H9 (cell line): ENCODE measurements at regions not wholly inside any gene's neighbourhood (a gene's known extent, or its start where the extent isn't known, plus 50 kb on each side); places are given as distances from the start of the nearest gene placed in this dataset.

Experiments used
- DNase-seq: peaks from one replicate; pipeline ENCODE4 v3.0.0-alpha.2; 2017
- H2AFZ ChIP-seq: one replicate; pipeline ENCODE4 v1.6.1; 2013; ENCODE audit warnings: mild to moderate bottlenecking, low read length, control low read depth, moderate library complexity
- H2AK5ac ChIP-seq: 2 replicates; pipeline ENCODE4 v1.6.1; 2013; ENCODE audit warnings: low read length, control low read depth, mixed read lengths; ENCODE audit not compliant: insufficient read length
- H2BK120ac ChIP-seq: one replicate; pipeline ENCODE4 v1.6.1; 2013; ENCODE audit warnings: low read depth, mild to moderate bottlenecking, low read length, control low read depth, inconsistent platforms; ENCODE audit not compliant: poor library complexity, severe bottlenecking
- H2BK12ac ChIP-seq: 2 replicates; pipeline ENCODE4 v1.6.1; 2013; ENCODE audit warnings: low read length, control low read depth, mixed read lengths, low read depth; ENCODE audit not compliant: insufficient read length
- H2BK15ac ChIP-seq: 2 replicates; pipeline ENCODE4 v1.6.1; 2013; ENCODE audit warnings: low read depth, low read length, control low read depth
- H2BK20ac ChIP-seq: one replicate; pipeline ENCODE4 v1.6.1; 2013; ENCODE audit warnings: low read depth, mild to moderate bottlenecking, low read length, control low read depth, inconsistent platforms; ENCODE audit not compliant: poor library complexity, severe bottlenecking
- H2BK5ac ChIP-seq: 2 replicates; pipeline ENCODE4 v1.6.1; 2013; ENCODE audit warnings: low read length, control low read depth, mixed read lengths; ENCODE audit not compliant: insufficient read length
- H3K14ac ChIP-seq: 2 replicates; pipeline ENCODE4 v1.6.1; 2013; ENCODE audit warnings: low read length, control low read depth; ENCODE audit not compliant: insufficient read depth
- H3K18ac ChIP-seq: 2 replicates; pipeline ENCODE4 v1.6.1; 2013; ENCODE audit warnings: low read depth, mild to moderate bottlenecking, mixed read lengths, low read length, control low read depth; ENCODE audit not compliant: insufficient read length
- H3K23ac ChIP-seq: 2 replicates; pipeline ENCODE4 v1.6.1; 2013; ENCODE audit warnings: low read length, control low read depth, mixed read lengths, low read depth; ENCODE audit not compliant: insufficient read length
- H3K23me2 ChIP-seq: 2 replicates; pipeline ENCODE4 v1.6.1; 2013; ENCODE audit warnings: low read depth, mild to moderate bottlenecking, mixed read lengths, low read length, control low read depth; ENCODE audit not compliant: insufficient read length, poor library complexity, severe bottlenecking
- H3K27ac ChIP-seq: 2 replicates; pipeline ENCODE4 v1.5.1; 2013; ENCODE audit warnings: low read length, control low read depth, mixed read lengths, low read depth; ENCODE audit not compliant: insufficient read length
- H3K27me3 ChIP-seq: 2 replicates; pipeline ENCODE4 v1.6.1; 2013; ENCODE audit warnings: low read length, control low read depth, inconsistent platforms; ENCODE audit not compliant: insufficient read depth
- H3K4ac ChIP-seq: 2 replicates; pipeline ENCODE4 v1.6.1; 2013; ENCODE audit warnings: low read depth, mild to moderate bottlenecking, control low read depth, inconsistent platforms, low read length, moderate library complexity
- H3K4me1 ChIP-seq: 2 replicates; pipeline ENCODE4 v1.6.1; 2013; ENCODE audit warnings: low read length, control low read depth, inconsistent platforms; ENCODE audit not compliant: insufficient read depth
- H3K4me2 ChIP-seq: 2 replicates; pipeline ENCODE4 v1.6.1; 2013; ENCODE audit warnings: low read length, control low read depth, mixed read lengths; ENCODE audit not compliant: insufficient read length, insufficient read depth
- H3K56ac ChIP-seq: 2 replicates; pipeline ENCODE4 v1.6.1; 2013; ENCODE audit warnings: low read depth, mild to moderate bottlenecking, mixed read lengths, low read length, control low read depth; ENCODE audit not compliant: insufficient read length
- H3K79me1 ChIP-seq: 2 replicates; pipeline ENCODE4 v1.6.1; 2013; ENCODE audit warnings: low read depth, mild to moderate bottlenecking, moderate library complexity, low read length, control low read depth, inconsistent platforms; ENCODE audit not compliant: insufficient read depth, poor library complexity, severe bottlenecking
- H3K79me2 ChIP-seq: 2 replicates; pipeline ENCODE4 v1.6.1; 2013; ENCODE audit warnings: low read length, control low read depth, inconsistent platforms; ENCODE audit not compliant: insufficient read depth
- H3K9ac ChIP-seq: 2 replicates; pipeline ENCODE4 v1.6.1; 2013; ENCODE audit warnings: low read length, control low read depth, mixed read lengths; ENCODE audit not compliant: insufficient read length; ENCODE audit errors: extremely low read depth
- H3K9me3 ChIP-seq: one replicate; pipeline ENCODE4 v1.6.1; 2013; ENCODE audit warnings: low read depth, low read length, inconsistent platforms; ENCODE audit not compliant: control insufficient read depth
- H3T11ph ChIP-seq: one replicate; pipeline ENCODE4 v1.6.1; 2013; ENCODE audit warnings: mild to moderate bottlenecking, low read length, control low read depth, inconsistent platforms
- H4K20me1 ChIP-seq: one replicate; pipeline ENCODE4 v1.6.1; 2013; ENCODE audit not compliant: control insufficient read depth, insufficient read length, insufficient read depth
- H4K5ac ChIP-seq: 2 replicates; pipeline ENCODE4 v1.6.1; 2013; ENCODE audit warnings: low read depth, mild to moderate bottlenecking, mixed read lengths, low read length, control low read depth; ENCODE audit not compliant: insufficient read length
- H4K8ac ChIP-seq: replicated peaks from 2 replicates; pipeline ENCODE4 v1.6.1; 2013; ENCODE audit warnings: low read length, control low read depth, mixed read lengths, low read depth; ENCODE audit not compliant: insufficient read length
- H4K91ac ChIP-seq: 2 replicates; pipeline ENCODE4 v1.6.1; 2013; ENCODE audit warnings: low read depth, mild to moderate bottlenecking, moderate library complexity, mixed read lengths, low read length, control low read depth; ENCODE audit not compliant: insufficient read length
- H3K27ac Mint-ChIP-seq, 3 experiments: 2 replicates in 2 of 3; 3 replicates in 1 of 3; pipeline ENCODE4 v1.8.0; 2020 to 2021; ENCODE audit warnings: mixed read lengths in 3 of 3, mild to moderate bottlenecking in 1 of 3, moderate library complexity in 1 of 3
- H3K27me3 Mint-ChIP-seq: 2 replicates; pipeline ENCODE4 v1.8.0; 2021; ENCODE audit warnings: low read depth, mild to moderate bottlenecking, moderate library complexity, mixed read lengths
- H3K36me3 Mint-ChIP-seq, 3 experiments: 2 replicates in 2 of 3; 3 replicates in 1 of 3; pipeline ENCODE4 v1.8.0; 2020 to 2021; ENCODE audit warnings: low read depth in 3 of 3, mixed read lengths in 3 of 3; ENCODE audit not compliant: insufficient read depth in 1 of 3
- H3K4me1 Mint-ChIP-seq, 2 experiments: 2 replicates each; pipeline ENCODE4 v1.8.0; 2020; ENCODE audit warnings: mixed read lengths in 2 of 2
- H3K4me3 Mint-ChIP-seq, 2 experiments: 2 replicates in 1 of 2; 3 replicates in 1 of 2; pipeline ENCODE4 v1.8.0; 2020 to 2021; ENCODE audit warnings: mild to moderate bottlenecking in 2 of 2, mixed read lengths in 2 of 2, moderate library complexity in 1 of 2
- H3K9me3 Mint-ChIP-seq, 2 experiments: 2 replicates in 1 of 2; 3 replicates in 1 of 2; pipeline ENCODE4 v1.8.0; 2020; ENCODE audit warnings: mild to moderate bottlenecking in 2 of 2, mixed read lengths in 2 of 2, moderate library complexity in 1 of 2
- CTCF ChIP-seq: fragments of 200-600 bp; sonication (generic); conservative IDR thresholded peaks from 3 replicates; pipeline ENCODE4 v1.8.0; 2021; ENCODE audit warnings: antibody characterized with exemption, mild to moderate bottlenecking
- WGBS: extraction: QIAGEN DNeasy Blood & Tissue Kit; methylation state at CpG from one replicate; pipeline ENCODE4 v1.1.7; 2013; ENCODE audit warnings: missing lambda C conversion rate, low lambda C conversion rate, mixed read lengths; ENCODE audit not compliant: insufficient read length; ENCODE audit errors: extremely low coverage; 5-methylcytosine and 5-hydroxymethylcytosine counted together

GRCh38 chr13:84784443-84785153 is 902.3 kb upstream of the SLITRK1 start:
- no peak overlapping the region for H4K8ac ChIP-seq
- no peaks in the 10 kb centered on the region for H4K20me1 ChIP-seq
- peaks cover 2% of the 10 kb centered on the region in 2 experiments; a peak in 2 of 4 replicates for H3K4me1 Mint-ChIP-seq
- no peak overlapping the region for H3K23ac ChIP-seq
- peaks cover 11 to 15% of the 10 kb centered on the region in 2 experiments; a peak in 4 of 5 replicates for H3K9me3 Mint-ChIP-seq
- H3K27me3 Mint-ChIP-seq: no peaks in the 10 kb centered on the region
- no peaks in the 10 kb centered on the region for H3K79me2 ChIP-seq
- H3T11ph ChIP-seq: no peak overlapping the region
- H3K4ac ChIP-seq: no peak overlapping the region
- H2BK5ac ChIP-seq: no peak overlapping the region
- H2AK5ac ChIP-seq: no peak overlapping the region
- H2BK12ac ChIP-seq: no peak overlapping the region
- peaks cover 6 to 15% (median 7%) of the 10 kb centered on the region in 3 experiments; a peak in 6 of 7 replicates for H3K36me3 Mint-ChIP-seq
- no peak overlapping the region for H3K4me3 Mint-ChIP-seq
- H4K91ac ChIP-seq: no peak overlapping the region
- no peaks in the 10 kb centered on the region for H3K27me3 ChIP-seq
- H2BK15ac ChIP-seq: no peak overlapping the region
- DNase-seq: no peak
- no peaks in the 10 kb centered on the region for H3K79me1 ChIP-seq
- H3K4me2 ChIP-seq: no peak overlapping the region
- TF ChIP-seq CTCF: no peak
- H3K18ac ChIP-seq: no peak overlapping the region
- H3K27ac ChIP-seq: no peak overlapping the region
- H3K9me3 ChIP-seq: no peaks in the 10 kb centered on the region
- H3K4me1 ChIP-seq: no peaks in the 10 kb centered on the region
- no peak overlapping the region for H3K27ac Mint-ChIP-seq
- no peak overlapping the region for H2BK120ac ChIP-seq
- H3K9ac ChIP-seq: no peak overlapping the region
- H3K23me2 ChIP-seq: no peaks in the 10 kb centered on the region
- no peak overlapping the region for H3K14ac ChIP-seq
- no peak overlapping the region for H4K5ac ChIP-seq
- no CpG with 5 or more reads among the region's 1 CpG for WGBS
- no peak overlapping the region for H2AFZ ChIP-seq
- H2BK20ac ChIP-seq: no peak overlapping the region
- no peak overlapping the region for H3K56ac ChIP-seq
